HepG2 (cell line): ENCODE measurements at regions not wholly inside any gene's neighbourhood (a gene's known extent, or its start where the extent isn't known, plus 50 kb on each side); places are given as distances from the start of the nearest gene placed in this dataset.

Experiments
- ATAC-seq: fragments of 200-7000 bp; cut with Tn5 transposase; 3 replicates; pipeline ENCODE4 v1.9.1; 2020; ENCODE audit warnings: mild to moderate bottlenecking, moderate library complexity
- BruUV-seq: library from RNA; stranded (reverse); fragments of 400-500 nt; replicated peaks from 2 replicates; lab custom pipeline; 2021; lab: Mats Ljungman, UMichigan
- CTCF ChIA-PET: fragments of 300-600 bp; formaldehyde crosslinking; extraction: SDS; loops from one replicate; lab custom pipeline; 2021; ENCODE audit warnings: low total read pairs, inconsistent platforms, low intra/inter-chr PET ratio; lab: Yijun Ruan, JAX
- POLR2A ChIA-PET: fragments of 350-600 bp; sonication (Branson Sonifier 250); formaldehyde crosslinking; loops from one replicate; lab custom pipeline; 2020; ENCODE audit warnings: antibody characterized with exemption, inconsistent platforms; lab: Yijun Ruan, JAX
- DNase-seq: peaks from one replicate; pipeline ENCODE4 v3.0.0-alpha.2; 2015; ENCODE audit warnings: low spot score
- FAIRE-seq: peaks from 3 replicates; lab custom pipeline; 2011; peaks lifted over from hg19 to GRCh38; lab: Jason Lieb, UNC
- H2AFZ ChIP-seq: one replicate; pipeline ENCODE4 v1.6.1; 2011; ENCODE audit warnings: low read length, inconsistent platforms
- H3K27ac ChIP-seq: fragments of 300-600 bp; 3 replicates; pipeline ENCODE4 v1.8.0; 2011; ENCODE audit warnings: mixed run types, mild to moderate bottlenecking, mixed read lengths, low read length, inconsistent platforms; ENCODE audit not compliant: insufficient read depth; ENCODE audit errors: extremely low read length
- H3K27me3 ChIP-seq, 2 experiments: fragments of 200-600 bp in 1 of 2; 2 replicates in 1 of 2; 3 replicates in 1 of 2; pipeline versions ENCODE4 v1.6.0 to v1.8.0; 2011; ENCODE audit warnings: low read length in 2 of 2, mild to moderate bottlenecking in 2 of 2, moderate library complexity in 2 of 2, inconsistent platforms in 1 of 2; ENCODE audit not compliant: insufficient read depth in 2 of 2, control insufficient read depth in 1 of 2
- H3K36me3 ChIP-seq, 2 experiments: fragments of 200-600 bp in 1 of 2; replicated peaks in 1 of 2; 2 replicates in 1 of 2; 3 replicates in 1 of 2; pipeline versions ENCODE4 v1.5.1 to v1.8.0; 2011; ENCODE audit warnings: low read length in 2 of 2, inconsistent platforms in 1 of 2; ENCODE audit not compliant: insufficient read depth in 2 of 2, control insufficient read depth in 1 of 2
- H3K4me1 ChIP-seq: 2 replicates; pipeline ENCODE4 v1.5.1; 2012; ENCODE audit warnings: low read length, inconsistent platforms; ENCODE audit not compliant: insufficient read depth
- H3K4me2 ChIP-seq: 2 replicates; pipeline ENCODE4 v1.6.0; 2011; ENCODE audit warnings: low read depth, low read length, inconsistent platforms
- H3K4me3 ChIP-seq, 3 experiments: fragments of 200-600 bp in 1 of 3; sonication (generic), shearing (Covaris generic) in 1 of 3; replicated peaks in 1 of 3; 2 replicates each; pipeline ENCODE4 v1.5.1; 2011 to 2016; ENCODE audit warnings: low read length in 3 of 3, inconsistent platforms in 2 of 3, low read depth in 2 of 3, mild to moderate bottlenecking in 2 of 3, control low read depth in 1 of 3, mixed read lengths in 1 of 3; ENCODE audit not compliant: insufficient read depth in 1 of 3
- H3K79me2 ChIP-seq: one replicate; pipeline ENCODE4 v1.6.1; 2011; ENCODE audit warnings: low read length, inconsistent platforms; ENCODE audit not compliant: insufficient read depth
- H3K9ac ChIP-seq: 2 replicates; pipeline ENCODE4 v1.6.0; 2011; ENCODE audit warnings: mild to moderate bottlenecking, low read depth, low read length, inconsistent platforms; ENCODE audit not compliant: insufficient read depth
- H3K9me3 ChIP-seq: 2 replicates; pipeline ENCODE4 v1.5.1; 2012; ENCODE audit warnings: mild to moderate bottlenecking, low read length
- H4K20me1 ChIP-seq: 2 replicates; pipeline ENCODE4 v1.6.0; 2011; ENCODE audit warnings: inconsistent platforms, mild to moderate bottlenecking, low read length, moderate library complexity; ENCODE audit not compliant: insufficient read depth
- HMGA1 ChIP-seq: sonication (generic); formaldehyde crosslinking; conservative IDR thresholded peaks from 2 replicates; pipeline ENCODE4 v1.4.0; 2020; ENCODE audit warnings: missing genetic modification reagents
- NCOA1 ChIP-seq: sonication (generic); formaldehyde crosslinking; IDR thresholded peaks from 2 replicates; pipeline ENCODE4 v1.9.0; 2021; ENCODE audit warnings: missing genetic modification reagents
- NKX3-1 ChIP-seq: sonication (generic); formaldehyde crosslinking; IDR thresholded peaks from 2 replicates; pipeline ENCODE4 v1.5.0; 2020; ENCODE audit warnings: missing genetic modification reagents
- NONO ChIP-seq, 2 experiments: fragments of 450-650 bp in 1 of 2; sonication (generic) in 1 of 2; formaldehyde crosslinking in 1 of 2; IDR thresholded peaks in 1 of 2; conservative IDR thresholded peaks in 1 of 2; 2 replicates each; pipeline versions ENCODE4 v1.6.1 to v1.8.0; 2017 to 2022; ENCODE audit warnings: mild to moderate bottlenecking in 1 of 2, missing genetic modification reagents in 1 of 2, moderate library complexity in 1 of 2
- PAX8 ChIP-seq: sonication (generic); formaldehyde crosslinking; IDR thresholded peaks from 2 replicates; pipeline ENCODE4 v1.8.0; 2022; ENCODE audit warnings: mild to moderate bottlenecking, missing genetic modification reagents, borderline replicate concordance
- RARG ChIP-seq: sonication (generic); formaldehyde crosslinking; IDR thresholded peaks from 2 replicates; pipeline ENCODE4 v1.4.0; 2020; ENCODE audit warnings: low read depth, mild to moderate bottlenecking, missing genetic modification reagents
- SMAD3 ChIP-seq: sonication (generic); formaldehyde crosslinking; IDR thresholded peaks from 2 replicates; pipeline ENCODE4 v1.4.0; 2020; ENCODE audit warnings: missing genetic modification reagents
- SOX5 ChIP-seq: IDR thresholded peaks from 2 replicates; pipeline ENCODE4 v1.6.1; 2016; ENCODE audit warnings: borderline replicate concordance
- ZFAT ChIP-seq: sonication (generic); formaldehyde crosslinking; conservative IDR thresholded peaks from 2 replicates; pipeline ENCODE4 v1.8.1; 2023; ENCODE audit warnings: missing genetic modification reagents, inconsistent platforms
- ZNF230 ChIP-seq: sonication (generic); formaldehyde crosslinking; IDR thresholded peaks from 2 replicates; pipeline ENCODE4 v1.4.0; 2020; ENCODE audit warnings: mild to moderate bottlenecking, missing genetic modification reagents
- ZNF232 ChIP-seq: sonication (generic); formaldehyde crosslinking; IDR thresholded peaks from 2 replicates; pipeline ENCODE4 v1.4.0; 2020; ENCODE audit warnings: missing genetic modification reagents, borderline replicate concordance
- ZNF263 ChIP-seq: sonication (generic); formaldehyde crosslinking; IDR thresholded peaks from 2 replicates; pipeline ENCODE4 v1.4.0; 2020; ENCODE audit warnings: missing genetic modification reagents
- ZNF34 ChIP-seq: sonication (generic); formaldehyde crosslinking; IDR thresholded peaks from 2 replicates; pipeline ENCODE4 v1.4.0; 2020; ENCODE audit warnings: mild to moderate bottlenecking, missing genetic modification reagents, borderline replicate concordance
- ZNF674 ChIP-seq: sonication (generic); formaldehyde crosslinking; IDR thresholded peaks from 2 replicates; pipeline ENCODE4 v1.5.0; 2020; ENCODE audit warnings: low read depth, mild to moderate bottlenecking, missing genetic modification reagents
- ZNF773 ChIP-seq: sonication (generic); formaldehyde crosslinking; IDR thresholded peaks from 2 replicates; pipeline ENCODE4 v1.4.0; 2020; ENCODE audit warnings: missing genetic modification reagents, borderline replicate concordance
- ZNF792 ChIP-seq: IDR thresholded peaks from 2 replicates; pipeline ENCODE4 v1.6.1; 2016
- WGBS: methylation state at CpG from one replicate; pipeline ENCODE4 v1.1.6; 2017; ENCODE audit warnings: low lambda C conversion rate; 5-methylcytosine and 5-hydroxymethylcytosine counted together
- in situ Hi-C: cut with HindIII; loops from 2 replicates; pipeline ENCODE4 v1.10.0; 2017; ENCODE audit warnings: low pct_unique_long_range_greater_than_20kb; ENCODE audit not compliant: extremely low pct_ligation_motif_present
- intact Hi-C: fragments of 100-400 bp; cut with micrococcal nuclease; formaldehyde crosslinking; loops from one replicate; pipeline ENCODE4 v1.10.0; 2022; ENCODE audit not compliant: unreplicated experiment
- TF ChIP-seq, protein P1 (sequence below): sonication (generic); formaldehyde crosslinking; IDR thresholded peaks from 2 replicates; pipeline ENCODE4 v1.4.0; 2020; ENCODE audit warnings: missing genetic modification reagents
- TF ChIP-seq, protein P2 (sequence below): sonication (generic); formaldehyde crosslinking; IDR thresholded peaks from 2 replicates; pipeline ENCODE4 v1.5.1; 2020; ENCODE audit warnings: mild to moderate bottlenecking, moderate library complexity, missing genetic modification reagents
- TF ChIP-seq, protein P3 (sequence below): sonication (generic); formaldehyde crosslinking; IDR thresholded peaks from 2 replicates; pipeline ENCODE4 v1.9.0; 2021; ENCODE audit warnings: missing genetic modification reagents, mild to moderate bottlenecking, borderline replicate concordance
- TF ChIP-seq, protein P4 (sequence below): sonication (generic); formaldehyde crosslinking; IDR thresholded peaks from 2 replicates; pipeline ENCODE4 v1.5.0; 2020; ENCODE audit warnings: missing genetic modification reagents

DNA sequence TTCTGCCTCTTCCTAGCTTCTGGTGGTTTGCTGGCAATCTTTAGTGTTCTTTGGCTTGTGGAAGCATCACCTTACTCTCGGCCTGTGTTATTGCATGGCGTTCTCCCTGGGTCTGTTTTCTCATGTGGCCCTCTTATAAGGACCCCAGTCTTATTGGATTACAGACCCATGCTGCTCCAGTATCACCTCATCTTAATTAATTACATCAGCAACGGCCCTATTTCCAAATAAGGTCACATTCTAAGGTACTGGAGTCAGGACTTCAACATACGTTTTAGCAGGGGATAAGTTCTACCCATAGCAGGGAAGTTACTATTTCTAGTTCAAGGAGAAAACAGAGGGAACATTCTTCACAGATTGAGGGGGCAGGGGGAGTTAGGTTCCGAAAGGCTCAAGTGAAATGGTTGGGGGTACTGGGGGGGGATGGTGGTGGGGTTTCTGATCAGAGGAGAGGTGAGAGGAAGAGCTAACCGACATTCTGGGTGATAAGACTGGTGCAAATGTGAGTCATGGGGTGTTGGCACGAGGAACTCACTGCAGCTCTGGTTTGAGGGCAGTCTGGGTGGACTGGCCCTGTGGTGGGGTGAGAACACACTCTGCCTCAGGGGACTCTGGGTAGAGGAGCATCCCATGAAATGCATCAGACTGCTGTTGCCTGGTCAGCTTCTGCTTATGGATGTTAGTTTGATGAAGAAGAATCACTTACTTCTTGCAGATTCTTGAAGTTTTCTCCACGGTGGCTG lies 51.5 kb upstream of the ZBED5 start:
- Histone ChIP-seq H3K79me2 (no peaks in the 10 kb centered on the region), H2AFZ (no peak overlapping the region), H3K27me3 (no peaks in the 10 kb centered on the region; a peak in 1 of 5 replicates), H3K9ac (no peak overlapping the region), H3K27ac (no peak overlapping the region), H3K4me2 (no peak overlapping the region), H3K4me1 (no peaks in the 10 kb centered on the region), H3K4me3 (no peak overlapping the region), H4K20me1 (no peaks in the 10 kb centered on the region), H3K36me3 (no peaks in the 10 kb centered on the region), H3K9me3 (no peaks in the 10 kb centered on the region)
- FAIRE-seq = no peak
- ChIA-PET POLR2A (no interaction called here), CTCF (no interaction called here)
- WGBS = 36% methylated on average over 8 of the region's 8 CpGs
- in situ Hi-C loops = loop anchor here (5.0 kb wide), 1 partner anchor 117 kb away; no protein-coding TSS in a partner anchor
- no peak for ATAC-seq
- DNase-seq = no peak
- intact Hi-C loops = no loop called here
- BruUV-seq = no TSS peak
- TF ChIP-seq, protein P1, sequence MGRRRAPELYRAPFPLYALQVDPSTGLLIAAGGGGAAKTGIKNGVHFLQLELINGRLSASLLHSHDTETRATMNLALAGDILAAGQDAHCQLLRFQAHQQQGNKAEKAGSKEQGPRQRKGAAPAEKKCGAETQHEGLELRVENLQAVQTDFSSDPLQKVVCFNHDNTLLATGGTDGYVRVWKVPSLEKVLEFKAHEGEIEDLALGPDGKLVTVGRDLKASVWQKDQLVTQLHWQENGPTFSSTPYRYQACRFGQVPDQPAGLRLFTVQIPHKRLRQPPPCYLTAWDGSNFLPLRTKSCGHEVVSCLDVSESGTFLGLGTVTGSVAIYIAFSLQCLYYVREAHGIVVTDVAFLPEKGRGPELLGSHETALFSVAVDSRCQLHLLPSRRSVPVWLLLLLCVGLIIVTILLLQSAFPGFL = no peak
- TF ChIP-seq ZFAT (CRISPR knock-in tag) (no peak), NCOA1 (CRISPR knock-in tag) (no peak), NKX3-1 (CRISPR knock-in tag) (no peak), ZNF232 (CRISPR knock-in tag) (no peak), NONO (IDR thresholded peaks at IDR 0.05) (no peak), NONO (CRISPR knock-in tag; conservative IDR thresholded peaks at IDR 0.05) (no peak), PAX8 (CRISPR knock-in tag) (no peak), RARG (no peak), HMGA1 (CRISPR knock-in tag) (no peak), ZNF674 (CRISPR knock-in tag) (no peak), SMAD3 (no peak), ZNF773 (CRISPR knock-in tag) (no peak), SOX5 (CRISPR knock-in tag) (no peak), ZNF792 (CRISPR knock-in tag) (no peak), ZNF230 (CRISPR knock-in tag) (no peak), ZNF263 (no peak), ZNF34 (CRISPR knock-in tag) (no peak)
- TF ChIP-seq, protein P2, sequence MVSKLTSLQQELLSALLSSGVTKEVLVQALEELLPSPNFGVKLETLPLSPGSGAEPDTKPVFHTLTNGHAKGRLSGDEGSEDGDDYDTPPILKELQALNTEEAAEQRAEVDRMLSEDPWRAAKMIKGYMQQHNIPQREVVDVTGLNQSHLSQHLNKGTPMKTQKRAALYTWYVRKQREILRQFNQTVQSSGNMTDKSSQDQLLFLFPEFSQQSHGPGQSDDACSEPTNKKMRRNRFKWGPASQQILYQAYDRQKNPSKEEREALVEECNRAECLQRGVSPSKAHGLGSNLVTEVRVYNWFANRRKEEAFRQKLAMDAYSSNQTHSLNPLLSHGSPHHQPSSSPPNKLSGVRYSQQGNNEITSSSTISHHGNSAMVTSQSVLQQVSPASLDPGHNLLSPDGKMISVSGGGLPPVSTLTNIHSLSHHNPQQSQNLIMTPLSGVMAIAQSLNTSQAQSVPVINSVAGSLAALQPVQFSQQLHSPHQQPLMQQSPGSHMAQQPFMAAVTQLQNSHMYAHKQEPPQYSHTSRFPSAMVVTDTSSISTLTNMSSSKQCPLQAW (CRISPR knock-in tag) = no peak
- TF ChIP-seq, protein P3, sequence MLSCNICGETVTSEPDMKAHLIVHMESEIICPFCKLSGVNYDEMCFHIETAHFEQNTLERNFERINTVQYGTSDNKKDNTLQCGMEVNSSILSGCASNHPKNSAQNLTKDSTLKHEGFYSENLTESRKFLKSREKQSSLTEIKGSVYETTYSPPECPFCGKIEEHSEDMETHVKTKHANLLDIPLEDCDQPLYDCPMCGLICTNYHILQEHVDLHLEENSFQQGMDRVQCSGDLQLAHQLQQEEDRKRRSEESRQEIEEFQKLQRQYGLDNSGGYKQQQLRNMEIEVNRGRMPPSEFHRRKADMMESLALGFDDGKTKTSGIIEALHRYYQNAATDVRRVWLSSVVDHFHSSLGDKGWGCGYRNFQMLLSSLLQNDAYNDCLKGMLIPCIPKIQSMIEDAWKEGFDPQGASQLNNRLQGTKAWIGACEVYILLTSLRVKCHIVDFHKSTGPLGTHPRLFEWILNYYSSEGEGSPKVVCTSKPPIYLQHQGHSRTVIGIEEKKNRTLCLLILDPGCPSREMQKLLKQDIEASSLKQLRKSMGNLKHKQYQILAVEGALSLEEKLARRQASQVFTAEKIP (CRISPR knock-in tag) = no peak
- TF ChIP-seq, protein P4, sequence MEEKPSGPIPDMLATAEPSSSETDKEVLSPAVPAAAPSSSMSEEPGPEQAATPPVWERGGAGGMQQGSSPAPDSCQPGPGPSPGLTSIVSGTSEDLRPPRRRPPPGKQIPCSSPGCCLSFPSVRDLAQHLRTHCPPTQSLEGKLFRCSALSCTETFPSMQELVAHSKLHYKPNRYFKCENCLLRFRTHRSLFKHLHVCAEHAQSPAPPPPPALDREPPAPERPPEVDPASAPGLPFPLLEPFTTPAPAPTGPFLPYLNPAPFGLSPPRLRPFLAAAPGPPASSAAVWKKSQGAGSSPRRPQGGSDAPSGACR (CRISPR knock-in tag) = no peak
